ENCODE measurements at regions not wholly inside any gene's neighbourhood (a gene's known extent, or its start where the extent isn't known, plus 50 kb on each side); places are given as distances from the start of the nearest gene placed in this dataset.

GRCh38 chr2:49858113-49858490 lies 703.8 kb upstream of the FSHR start (continued):
- TF ChIP-seq, protein P1, sequence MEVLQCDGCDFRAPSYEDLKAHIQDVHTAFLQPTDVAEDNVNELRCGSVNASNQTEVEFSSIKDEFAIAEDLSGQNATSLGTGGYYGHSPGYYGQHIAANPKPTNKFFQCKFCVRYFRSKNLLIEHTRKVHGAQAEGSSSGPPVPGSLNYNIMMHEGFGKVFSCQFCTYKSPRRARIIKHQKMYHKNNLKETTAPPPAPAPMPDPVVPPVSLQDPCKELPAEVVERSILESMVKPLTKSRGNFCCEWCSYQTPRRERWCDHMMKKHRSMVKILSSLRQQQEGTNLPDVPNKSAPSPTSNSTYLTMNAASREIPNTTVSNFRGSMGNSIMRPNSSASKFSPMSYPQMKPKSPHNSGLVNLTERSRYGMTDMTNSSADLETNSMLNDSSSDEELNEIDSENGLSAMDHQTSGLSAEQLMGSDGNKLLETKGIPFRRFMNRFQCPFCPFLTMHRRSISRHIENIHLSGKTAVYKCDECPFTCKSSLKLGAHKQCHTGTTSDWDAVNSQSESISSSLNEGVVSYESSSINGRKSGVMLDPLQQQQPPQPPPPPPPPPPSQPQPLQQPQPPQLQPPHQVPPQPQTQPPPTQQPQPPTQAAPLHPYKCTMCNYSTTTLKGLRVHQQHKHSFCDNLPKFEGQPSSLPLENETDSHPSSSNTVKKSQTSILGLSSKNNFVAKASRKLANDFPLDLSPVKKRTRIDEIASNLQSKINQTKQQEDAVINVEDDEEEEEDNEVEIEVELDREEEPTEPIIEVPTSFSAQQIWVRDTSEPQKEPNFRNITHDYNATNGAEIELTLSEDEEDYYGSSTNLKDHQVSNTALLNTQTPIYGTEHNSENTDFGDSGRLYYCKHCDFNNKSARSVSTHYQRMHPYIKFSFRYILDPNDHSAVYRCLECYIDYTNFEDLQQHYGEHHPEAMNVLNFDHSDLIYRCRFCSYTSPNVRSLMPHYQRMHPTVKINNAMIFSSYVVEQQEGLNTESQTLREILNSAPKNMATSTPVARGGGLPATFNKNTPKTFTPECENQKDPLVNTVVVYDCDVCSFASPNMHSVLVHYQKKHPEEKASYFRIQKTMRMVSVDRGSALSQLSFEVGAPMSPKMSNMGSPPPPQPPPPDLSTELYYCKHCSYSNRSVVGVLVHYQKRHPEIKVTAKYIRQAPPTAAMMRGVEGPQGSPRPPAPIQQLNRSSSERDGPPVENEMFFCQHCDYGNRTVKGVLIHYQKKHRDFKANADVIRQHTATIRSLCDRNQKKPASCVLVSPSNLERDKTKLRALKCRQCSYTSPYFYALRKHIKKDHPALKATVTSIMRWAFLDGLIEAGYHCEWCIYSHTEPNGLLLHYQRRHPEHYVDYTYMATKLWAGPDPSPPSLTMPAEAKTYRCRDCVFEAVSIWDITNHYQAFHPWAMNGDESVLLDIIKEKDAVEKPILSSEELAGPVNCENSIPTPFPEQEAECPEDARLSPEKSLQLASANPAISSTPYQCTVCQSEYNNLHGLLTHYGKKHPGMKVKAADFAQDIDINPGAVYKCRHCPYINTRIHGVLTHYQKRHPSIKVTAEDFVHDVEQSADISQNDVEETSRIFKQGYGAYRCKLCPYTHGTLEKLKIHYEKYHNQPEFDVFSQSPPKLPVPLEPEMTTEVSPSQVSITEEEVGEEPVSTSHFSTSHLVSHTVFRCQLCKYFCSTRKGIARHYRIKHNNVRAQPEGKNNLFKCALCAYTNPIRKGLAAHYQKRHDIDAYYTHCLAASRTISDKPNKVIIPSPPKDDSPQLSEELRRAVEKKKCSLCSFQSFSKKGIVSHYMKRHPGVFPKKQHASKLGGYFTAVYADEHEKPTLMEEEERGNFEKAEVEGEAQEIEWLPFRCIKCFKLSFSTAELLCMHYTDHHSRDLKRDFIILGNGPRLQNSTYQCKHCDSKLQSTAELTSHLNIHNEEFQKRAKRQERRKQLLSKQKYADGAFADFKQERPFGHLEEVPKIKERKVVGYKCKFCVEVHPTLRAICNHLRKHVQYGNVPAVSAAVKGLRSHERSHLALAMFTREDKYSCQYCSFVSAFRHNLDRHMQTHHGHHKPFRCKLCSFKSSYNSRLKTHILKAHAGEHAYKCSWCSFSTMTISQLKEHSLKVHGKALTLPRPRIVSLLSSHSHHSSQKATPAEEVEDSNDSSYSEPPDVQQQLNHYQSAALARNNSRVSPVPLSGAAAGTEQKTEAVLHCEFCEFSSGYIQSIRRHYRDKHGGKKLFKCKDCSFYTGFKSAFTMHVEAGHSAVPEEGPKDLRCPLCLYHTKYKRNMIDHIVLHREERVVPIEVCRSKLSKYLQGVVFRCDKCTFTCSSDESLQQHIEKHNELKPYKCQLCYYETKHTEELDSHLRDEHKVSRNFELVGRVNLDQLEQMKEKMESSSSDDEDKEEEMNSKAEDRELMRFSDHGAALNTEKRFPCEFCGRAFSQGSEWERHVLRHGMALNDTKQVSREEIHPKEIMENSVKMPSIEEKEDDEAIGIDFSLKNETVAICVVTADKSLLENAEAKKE (CRISPR knock-in tag; IDR thresholded peaks at IDR 0.05): no peak
- TF ChIP-seq STAT1 (IDR thresholded peaks at IDR 0.05; ENCODE audit: unreplicated experiment) (no peak), EZH2phosphoT487 (IDR thresholded peaks at IDR 0.05; ENCODE audit: unreplicated experiment) (no peak), EZH2 (IDR thresholded peaks at IDR 0.05; ENCODE audit: low read depth, unreplicated experiment) (no peak), ZNF114 (CRISPR knock-in tag; IDR thresholded peaks at IDR 0.05) (no peak), JUNB (IDR thresholded peaks at IDR 0.05; ENCODE audit: unreplicated experiment) (no peak), POLR2AphosphoS5 (IDR thresholded peaks at IDR 0.05; ENCODE audit: low read depth) (no peak)
- TF ChIP-seq, protein P2, sequence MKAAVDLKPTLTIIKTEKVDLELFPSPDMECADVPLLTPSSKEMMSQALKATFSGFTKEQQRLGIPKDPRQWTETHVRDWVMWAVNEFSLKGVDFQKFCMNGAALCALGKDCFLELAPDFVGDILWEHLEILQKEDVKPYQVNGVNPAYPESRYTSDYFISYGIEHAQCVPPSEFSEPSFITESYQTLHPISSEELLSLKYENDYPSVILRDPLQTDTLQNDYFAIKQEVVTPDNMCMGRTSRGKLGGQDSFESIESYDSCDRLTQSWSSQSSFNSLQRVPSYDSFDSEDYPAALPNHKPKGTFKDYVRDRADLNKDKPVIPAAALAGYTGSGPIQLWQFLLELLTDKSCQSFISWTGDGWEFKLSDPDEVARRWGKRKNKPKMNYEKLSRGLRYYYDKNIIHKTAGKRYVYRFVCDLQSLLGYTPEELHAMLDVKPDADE (IDR thresholded peaks at IDR 0.05): no peak
- TF ChIP-seq, protein P3, sequence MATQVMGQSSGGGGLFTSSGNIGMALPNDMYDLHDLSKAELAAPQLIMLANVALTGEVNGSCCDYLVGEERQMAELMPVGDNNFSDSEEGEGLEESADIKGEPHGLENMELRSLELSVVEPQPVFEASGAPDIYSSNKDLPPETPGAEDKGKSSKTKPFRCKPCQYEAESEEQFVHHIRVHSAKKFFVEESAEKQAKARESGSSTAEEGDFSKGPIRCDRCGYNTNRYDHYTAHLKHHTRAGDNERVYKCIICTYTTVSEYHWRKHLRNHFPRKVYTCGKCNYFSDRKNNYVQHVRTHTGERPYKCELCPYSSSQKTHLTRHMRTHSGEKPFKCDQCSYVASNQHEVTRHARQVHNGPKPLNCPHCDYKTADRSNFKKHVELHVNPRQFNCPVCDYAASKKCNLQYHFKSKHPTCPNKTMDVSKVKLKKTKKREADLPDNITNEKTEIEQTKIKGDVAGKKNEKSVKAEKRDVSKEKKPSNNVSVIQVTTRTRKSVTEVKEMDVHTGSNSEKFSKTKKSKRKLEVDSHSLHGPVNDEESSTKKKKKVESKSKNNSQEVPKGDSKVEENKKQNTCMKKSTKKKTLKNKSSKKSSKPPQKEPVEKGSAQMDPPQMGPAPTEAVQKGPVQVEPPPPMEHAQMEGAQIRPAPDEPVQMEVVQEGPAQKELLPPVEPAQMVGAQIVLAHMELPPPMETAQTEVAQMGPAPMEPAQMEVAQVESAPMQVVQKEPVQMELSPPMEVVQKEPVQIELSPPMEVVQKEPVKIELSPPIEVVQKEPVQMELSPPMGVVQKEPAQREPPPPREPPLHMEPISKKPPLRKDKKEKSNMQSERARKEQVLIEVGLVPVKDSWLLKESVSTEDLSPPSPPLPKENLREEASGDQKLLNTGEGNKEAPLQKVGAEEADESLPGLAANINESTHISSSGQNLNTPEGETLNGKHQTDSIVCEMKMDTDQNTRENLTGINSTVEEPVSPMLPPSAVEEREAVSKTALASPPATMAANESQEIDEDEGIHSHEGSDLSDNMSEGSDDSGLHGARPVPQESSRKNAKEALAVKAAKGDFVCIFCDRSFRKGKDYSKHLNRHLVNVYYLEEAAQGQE (IDR thresholded peaks at IDR 0.05; ENCODE audit: unreplicated experiment): no peak

All from GM23338 (cell line).